Liver (tissue), 8 donors: ENCODE measurements at regions not wholly inside any gene's neighbourhood (a gene's known extent, or its start where the extent isn't known, plus 50 kb on each side); places are given as distances from the start of the nearest gene placed in this dataset.

Experiments used
- DNase-seq: peaks from one replicate; pipeline ENCODE4 v3.0.0-alpha.2; 2017; ENCODE audit warnings: low spot score
- H3K27ac ChIP-seq, 2 donors: one replicate each; pipeline ENCODE4 v1.7.0; 2013; ENCODE audit warnings: inconsistent platforms in 2 of 2, low read length in 2 of 2, control low read depth in 1 of 2, low read depth in 1 of 2, mild to moderate bottlenecking in 1 of 2
- H3K27me3 ChIP-seq, 4 donors: one replicate each; pipeline versions ENCODE4 v1.6.1 to v1.7.0; 2013; ENCODE audit warnings: low read length in 3 of 4, inconsistent platforms in 1 of 4, mild to moderate bottlenecking in 1 of 4, moderate library complexity in 1 of 4; ENCODE audit not compliant: control insufficient read depth in 4 of 4, insufficient read depth in 4 of 4
- H3K36me3 ChIP-seq, 4 donors: one replicate each; pipeline versions ENCODE4 v1.6.1 to v1.7.0; 2013; ENCODE audit warnings: low read length in 3 of 4, mild to moderate bottlenecking in 3 of 4, low read depth in 1 of 4, moderate library complexity in 1 of 4; ENCODE audit not compliant: control insufficient read depth in 4 of 4, insufficient read depth in 3 of 4
- H3K4me1 ChIP-seq, 4 donors: one replicate each; pipeline versions ENCODE4 v1.6.1 to v1.7.0; 2013; ENCODE audit warnings: low read length in 3 of 4, mild to moderate bottlenecking in 3 of 4, moderate library complexity in 1 of 4; ENCODE audit not compliant: control insufficient read depth in 4 of 4, insufficient read depth in 4 of 4
- H3K4me3 ChIP-seq, 3 donors: one replicate each; pipeline versions ENCODE4 v1.6.1 to v1.7.0; 2013; ENCODE audit warnings: low read length in 3 of 3, control low read depth in 1 of 3, low read depth in 1 of 3, mild to moderate bottlenecking in 1 of 3
- H3K9ac ChIP-seq, 2 donors: one replicate each; pipeline ENCODE4 v1.7.0; 2013; ENCODE audit warnings: low read length in 2 of 2, mild to moderate bottlenecking in 2 of 2, moderate library complexity in 2 of 2, control low read depth in 1 of 2, low read depth in 1 of 2
- H3K9me3 ChIP-seq, 4 donors: one replicate each; pipeline versions ENCODE4 v1.6.1 to v1.7.0; 2013; ENCODE audit warnings: low read length in 3 of 4; ENCODE audit not compliant: control insufficient read depth in 4 of 4
- ATF3 ChIP-seq: IDR thresholded peaks from 2 replicates; pipeline ENCODE4 v1.6.1; 2016; ENCODE audit warnings: antibody characterized with exemption
- CTCF ChIP-seq: fragments of 150-350 bp; IDR thresholded peaks from 2 replicates; pipeline ENCODE4 v1.5.1; 2017; ENCODE audit warnings: improper control_type of control experiment, low read depth, low read length; ENCODE audit not compliant: missing input control
- EGR1 ChIP-seq, 2 donors: IDR thresholded peaks; 2 replicates each; pipeline ENCODE4 v1.6.1; 2016 to 2018; ENCODE audit warnings: antibody characterized with exemption in 2 of 2, low read depth in 2 of 2
- FOXA1 ChIP-seq: IDR thresholded peaks from 2 replicates; pipeline ENCODE4 v1.6.1; 2016; ENCODE audit warnings: antibody characterized with exemption
- FOXA2 ChIP-seq: IDR thresholded peaks from 2 replicates; pipeline ENCODE4 v1.6.1; 2016; ENCODE audit warnings: antibody characterized with exemption
- GABPA ChIP-seq, 2 donors: IDR thresholded peaks in 1 of 2; conservative IDR thresholded peaks in 1 of 2; 2 replicates each; pipeline ENCODE4 v1.6.1; 2016; ENCODE audit warnings: antibody characterized with exemption in 2 of 2, mild to moderate bottlenecking in 1 of 2, moderate library complexity in 1 of 2
- HNF4A ChIP-seq, 2 donors: conservative IDR thresholded peaks; 2 replicates each; pipeline ENCODE4 v1.6.1; 2016; ENCODE audit warnings: antibody characterized with exemption in 2 of 2, mild to moderate bottlenecking in 2 of 2
- HNF4G ChIP-seq: IDR thresholded peaks from 2 replicates; pipeline ENCODE4 v1.6.1; 2016; ENCODE audit warnings: antibody characterized with exemption
- JUND ChIP-seq, 2 donors: IDR thresholded peaks; 2 replicates each; pipeline ENCODE4 v1.6.1; 2016; ENCODE audit warnings: antibody characterized with exemption in 2 of 2
- MAX ChIP-seq: IDR thresholded peaks from 2 replicates; pipeline ENCODE4 v1.6.1; 2016; ENCODE audit warnings: antibody characterized with exemption
- NR2F2 ChIP-seq: IDR thresholded peaks from 2 replicates; pipeline ENCODE4 v1.6.1; 2016; ENCODE audit warnings: antibody characterized with exemption
- RAD21 ChIP-seq, 2 donors: IDR thresholded peaks; 2 replicates each; pipeline ENCODE4 v1.6.1; 2016; ENCODE audit warnings: antibody characterized with exemption in 2 of 2, mild to moderate bottlenecking in 2 of 2
- REST ChIP-seq: IDR thresholded peaks from 2 replicates; pipeline ENCODE4 v1.6.1; 2016; ENCODE audit warnings: antibody characterized with exemption, mild to moderate bottlenecking
- RXRA ChIP-seq, 2 donors: IDR thresholded peaks; 2 replicates each; pipeline ENCODE4 v1.6.1; 2017 to 2018; ENCODE audit warnings: antibody characterized with exemption in 2 of 2, mild to moderate bottlenecking in 1 of 2
- SP1 ChIP-seq: IDR thresholded peaks from 2 replicates; pipeline ENCODE4 v1.6.1; 2018; ENCODE audit warnings: antibody characterized with exemption, mild to moderate bottlenecking
- TAF1 ChIP-seq: conservative IDR thresholded peaks from 2 replicates; pipeline ENCODE4 v1.6.1; 2016; ENCODE audit warnings: antibody characterized with exemption, mild to moderate bottlenecking
- YY1 ChIP-seq: IDR thresholded peaks from 2 replicates; pipeline ENCODE4 v1.6.1; 2016; ENCODE audit warnings: antibody characterized with exemption, mild to moderate bottlenecking
- ZBTB33 ChIP-seq: IDR thresholded peaks from 2 replicates; pipeline ENCODE4 v1.6.1; 2016; ENCODE audit warnings: antibody characterized with exemption
- WGBS: extraction: QIAGEN DNeasy Blood & Tissue Kit; methylation state at CpG from one replicate; pipeline ENCODE4 v1.1.7; 2013; 5-methylcytosine and 5-hydroxymethylcytosine counted together
- donor health status: healthy.
- donor health status: healthy.
- donor health status: healthy.
- donor health status: healthy.
- donor health status: healthy.

GRCh38 chr16:65896448-65897153, 469.9 kb upstream of the CDH5 start:
- peak overlapping the region; percentile 80 to 96 for H3K27ac ChIP-seq
- no peak for DNase-seq
- no peaks in the 10 kb centered on the region for H3K27me3 ChIP-seq
- H3K36me3 ChIP-seq, result no peaks in the 10 kb centered on the region
- peak overlapping the region in 1 of 2 donors; percentile 28 for H3K9ac ChIP-seq
- peaks cover 3 to 14% (median 14%) of the 10 kb centered on the region in 4 donors for H3K4me1 ChIP-seq
- H3K4me3 ChIP-seq, result no peak overlapping the region
- no peaks in the 10 kb centered on the region for H3K9me3 ChIP-seq
- WGBS, result 34% methylated on average over 6 of the region's 6 CpGs
- peak; percentile 19 for TF ChIP-seq FOXA1
- no peak for TF ChIP-seq TAF1
- TF ChIP-seq JUND (IDR thresholded peaks at IDR 0.05), result peak in 1 of 2 donors; percentile 93
- TF ChIP-seq FOXA2, result no peak
- peak; percentile 7 to 64 for TF ChIP-seq RAD21 (IDR thresholded peaks at IDR 0.05)
- TF ChIP-seq NR2F2, result no peak
- no peak for TF ChIP-seq HNF4G
- peak; percentile 72 to 99 for TF ChIP-seq HNF4A (conservative IDR thresholded peaks at IDR 0.05)
- peak in 1 of 2 donors; percentile 80 for TF ChIP-seq GABPA (IDR thresholded peaks at IDR 0.05 in 1 of 2, conservative IDR thresholded peaks at IDR 0.05 in 1 of 2)
- peak; percentile 36 to 98 for TF ChIP-seq RXRA (IDR thresholded peaks at IDR 0.05)
- TF ChIP-seq ZBTB33, result peak; percentile 81
- no peak for TF ChIP-seq CTCF
- TF ChIP-seq ATF3, result no peak
- peak; percentile 54 for TF ChIP-seq SP1
- no peak for TF ChIP-seq REST
- peak; percentile 74 for TF ChIP-seq YY1
- peak; percentile 93 for TF ChIP-seq MAX
- peak in 1 of 2 donors; percentile 70 for TF ChIP-seq EGR1 (IDR thresholded peaks at IDR 0.05; ENCODE audit: low read depth in 2 of 2)
